ENCODE measurements at regions not wholly inside any gene's neighbourhood (a gene's known extent, or its start where the extent isn't known, plus 50 kb on each side); places are given as distances from the start of the nearest gene placed in this dataset.

DNA sequence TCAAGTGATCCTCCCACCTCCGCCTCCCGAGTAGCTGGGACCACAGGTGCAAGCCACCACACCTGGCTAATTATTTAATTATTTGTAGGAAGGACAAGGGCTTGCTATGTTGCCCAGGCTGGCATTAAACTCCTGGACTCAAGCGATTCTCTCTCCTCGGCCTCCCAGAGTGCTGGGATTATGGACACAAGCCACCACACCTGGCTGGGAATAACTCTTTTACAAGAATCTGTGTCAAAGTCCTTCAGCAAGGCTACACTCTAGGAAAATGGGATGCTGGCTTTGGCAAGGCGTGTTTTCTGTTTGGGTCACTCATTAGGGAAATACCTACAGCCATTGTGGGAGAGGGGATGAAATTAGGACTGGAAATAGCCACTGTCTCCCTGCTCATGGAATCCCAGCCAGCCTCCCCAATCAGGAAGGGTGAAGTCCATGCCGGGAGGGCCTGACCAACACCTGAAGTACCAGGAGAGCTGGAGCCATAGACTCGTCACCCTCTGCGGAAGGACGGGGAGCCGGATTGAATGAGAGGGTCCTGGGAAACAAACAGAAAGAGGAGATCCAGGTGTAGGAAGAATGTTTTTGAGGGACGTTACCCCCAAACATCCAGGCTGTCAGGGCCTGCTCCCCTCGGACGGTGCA, 72.2 kb upstream of the MYL10 start:
- no peaks in the 10 kb centered on the region for H3K9me3 ChIP-seq (ENCODE audit: insufficient read depth, low read depth)
- no peak overlapping the region for H3K4me2 ChIP-seq
- H3K27ac ChIP-seq = no peak overlapping the region
- no peaks in the 10 kb centered on the region for H3K27me3 ChIP-seq (ENCODE audit: insufficient read depth, low read depth)
- no peaks in the 10 kb centered on the region for H3K9me2 ChIP-seq (ENCODE audit: insufficient read depth)
- ChIA-PET POLR2A (ENCODE audit: unreplicated experiment) (interaction anchor here (0.6 kb wide), 1 partner anchor 210 kb away, joined by 10 read pairs; no protein-coding TSS in a partner anchor), CTCF (no interaction called here)
- H3K36me3 ChIP-seq (ENCODE audit: low read depth) = no peaks in the 10 kb centered on the region
- no peak overlapping the region for H2AFZ ChIP-seq
- no TSS peak for BruUV-seq (replicated peaks)
- DNase-seq = no peak
- H3K79me2 ChIP-seq (ENCODE audit: low read depth) = no peaks in the 10 kb centered on the region
- H4K20me1 ChIP-seq (ENCODE audit: insufficient read depth) = no peaks in the 10 kb centered on the region
- intact Hi-C loops (cut with micrococcal nuclease; ENCODE audit: unreplicated experiment) = no loop called here
- peaks cover 11% of the 10 kb centered on the region; the same call in 1 of the 2 replicates for H3F3A ChIP-seq (ENCODE audit: insufficient read depth, low read depth)
- TF ChIP-seq EZH2 (IDR thresholded peaks at IDR 0.05; ENCODE audit: low read depth) = no peak
- H3K4me1 ChIP-seq (replicated peaks; ENCODE audit: insufficient read depth) = no peaks in the 10 kb centered on the region; the same call in 1 of the 2 replicates
- no peak overlapping the region for H3K4me3 ChIP-seq

DNA sequence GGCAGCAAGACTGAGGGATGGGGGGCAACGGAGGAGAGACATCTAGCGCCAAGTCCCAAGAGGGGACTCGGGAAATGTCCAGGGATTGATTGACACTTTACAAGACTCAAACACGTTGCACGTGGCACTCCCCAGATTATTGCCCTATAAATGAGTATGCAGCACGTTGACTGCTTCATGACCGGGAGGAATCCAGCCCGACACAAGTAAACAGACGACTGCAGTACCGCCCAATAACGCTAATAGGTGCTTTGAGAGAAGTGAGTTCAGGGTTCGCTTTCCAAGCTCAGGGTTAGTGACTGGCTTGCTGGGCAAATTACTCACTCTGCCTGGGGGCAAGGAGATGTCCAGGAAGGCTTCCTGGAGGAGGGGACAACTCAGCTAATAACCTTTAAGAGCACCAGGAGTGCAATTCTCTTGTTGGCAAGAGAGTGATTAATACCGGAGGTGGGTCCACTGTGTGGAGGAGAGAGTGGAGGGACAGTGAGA, 73.3 kb upstream of the MYL10 start:
- Histone ChIP-seq H3F3A (ENCODE audit: insufficient read depth, low read depth) (peaks cover 11% of the 10 kb centered on the region; the same call in 1 of the 2 replicates), H3K9me3 (ENCODE audit: insufficient read depth, low read depth) (no peaks in the 10 kb centered on the region), H2AFZ (no peak overlapping the region), H3K36me3 (ENCODE audit: low read depth) (no peaks in the 10 kb centered on the region), H3K4me3 (no peak overlapping the region), H3K4me2 (peak overlapping the region; percentile 26; the same call in 1 of the 2 replicates), H3K9me2 (ENCODE audit: insufficient read depth) (no peaks in the 10 kb centered on the region), H3K27ac (no peak overlapping the region), H3K27me3 (ENCODE audit: insufficient read depth, low read depth) (no peaks in the 10 kb centered on the region), H4K20me1 (ENCODE audit: insufficient read depth) (no peaks in the 10 kb centered on the region), H3K79me2 (ENCODE audit: low read depth) (no peaks in the 10 kb centered on the region), H3K4me1 (replicated peaks; ENCODE audit: insufficient read depth) (no peaks in the 10 kb centered on the region; the same call in 1 of the 2 replicates)
- peak in 1 of 2 experiments; percentile 52 for DNase-seq
- BruUV-seq (replicated peaks) = no TSS peak
- intact Hi-C loops (cut with micrococcal nuclease; ENCODE audit: unreplicated experiment) = no loop called here
- TF ChIP-seq, protein P1, sequence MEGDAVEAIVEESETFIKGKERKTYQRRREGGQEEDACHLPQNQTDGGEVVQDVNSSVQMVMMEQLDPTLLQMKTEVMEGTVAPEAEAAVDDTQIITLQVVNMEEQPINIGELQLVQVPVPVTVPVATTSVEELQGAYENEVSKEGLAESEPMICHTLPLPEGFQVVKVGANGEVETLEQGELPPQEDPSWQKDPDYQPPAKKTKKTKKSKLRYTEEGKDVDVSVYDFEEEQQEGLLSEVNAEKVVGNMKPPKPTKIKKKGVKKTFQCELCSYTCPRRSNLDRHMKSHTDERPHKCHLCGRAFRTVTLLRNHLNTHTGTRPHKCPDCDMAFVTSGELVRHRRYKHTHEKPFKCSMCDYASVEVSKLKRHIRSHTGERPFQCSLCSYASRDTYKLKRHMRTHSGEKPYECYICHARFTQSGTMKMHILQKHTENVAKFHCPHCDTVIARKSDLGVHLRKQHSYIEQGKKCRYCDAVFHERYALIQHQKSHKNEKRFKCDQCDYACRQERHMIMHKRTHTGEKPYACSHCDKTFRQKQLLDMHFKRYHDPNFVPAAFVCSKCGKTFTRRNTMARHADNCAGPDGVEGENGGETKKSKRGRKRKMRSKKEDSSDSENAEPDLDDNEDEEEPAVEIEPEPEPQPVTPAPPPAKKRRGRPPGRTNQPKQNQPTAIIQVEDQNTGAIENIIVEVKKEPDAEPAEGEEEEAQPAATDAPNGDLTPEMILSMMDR (conservative IDR thresholded peaks at IDR 0.05) = peak; percentile 37; the same call in 1 of the 2 replicates
- no peak for TF ChIP-seq EZH2 (IDR thresholded peaks at IDR 0.05; ENCODE audit: low read depth)
- CTCF ChIA-PET = no interaction called here
- POLR2A ChIA-PET (ENCODE audit: unreplicated experiment) = no interaction called here

DNA sequence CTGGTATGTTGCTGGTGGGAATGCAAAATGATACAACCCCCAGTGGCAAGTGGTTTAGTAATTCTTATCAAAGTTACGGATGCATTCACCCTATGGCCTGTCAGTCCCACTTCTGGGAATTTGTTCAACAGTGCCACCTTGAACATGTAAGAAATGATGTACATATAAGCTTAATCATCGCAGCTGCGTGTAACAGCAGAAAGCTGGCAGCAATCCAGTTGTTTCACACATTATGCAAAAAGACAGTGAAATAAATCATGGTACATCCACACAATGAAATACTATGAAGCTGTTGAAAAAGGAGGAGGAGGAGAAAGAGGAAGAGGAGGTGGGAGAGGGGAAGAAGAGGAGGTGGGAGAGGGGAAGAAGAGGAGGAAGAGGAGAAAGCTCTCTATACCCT, 76.2 kb upstream of the MYL10 start:
- POLR2A ChIA-PET (ENCODE audit: unreplicated experiment) = no interaction called here
- Histone ChIP-seq H3K36me3 (ENCODE audit: low read depth) (no peaks in the 10 kb centered on the region), H3K79me2 (ENCODE audit: low read depth) (no peaks in the 10 kb centered on the region), H3K27me3 (ENCODE audit: insufficient read depth, low read depth) (no peaks in the 10 kb centered on the region), H3K27ac (no peak overlapping the region), H4K20me1 (ENCODE audit: insufficient read depth) (no peaks in the 10 kb centered on the region), H3K4me1 (replicated peaks; ENCODE audit: insufficient read depth) (no peaks in the 10 kb centered on the region; the same call in 1 of the 2 replicates), H3K4me3 (no peak overlapping the region), H2AFZ (no peak overlapping the region), H3K9me2 (ENCODE audit: insufficient read depth) (no peaks in the 10 kb centered on the region), H3F3A (ENCODE audit: insufficient read depth, low read depth) (peaks cover 11% of the 10 kb centered on the region; the same call in 1 of the 2 replicates), H3K4me2 (no peak overlapping the region), H3K9me3 (ENCODE audit: insufficient read depth, low read depth) (no peaks in the 10 kb centered on the region)
- no TSS peak for BruUV-seq (replicated peaks)
- DNase-seq = no peak
- CTCF ChIA-PET = no interaction called here
- intact Hi-C loops (cut with micrococcal nuclease; ENCODE audit: unreplicated experiment) = no loop called here
- TF ChIP-seq, protein P1 (conservative IDR thresholded peaks at IDR 0.05) = no peak
